Tibial nerve (tissue), 4 donors: ENCODE measurements at regions not wholly inside any gene's neighbourhood (a gene's known extent, or its start where the extent isn't known, plus 50 kb on each side); places are given as distances from the start of the nearest gene placed in this dataset.

Experiments
- EP300 ChIP-seq, 2 donors: sonication (generic); formaldehyde crosslinking; IDR thresholded peaks; one replicate each; pipeline ENCODE4 v1.6.1; 2017; ENCODE audit warnings: antibody characterized with exemption in 2 of 2, mild to moderate bottlenecking in 1 of 2
- POLR2A ChIP-seq, 2 donors: fragments of 450-650 bp; IDR thresholded peaks; one replicate each; pipeline ENCODE4 v1.6.1; 2017; ENCODE audit warnings: antibody characterized with exemption in 2 of 2, mild to moderate bottlenecking in 2 of 2, moderate library complexity in 2 of 2
- TF ChIP-seq, protein P1 (sequence below), 5 experiments: fragments of 200-600 bp in 3 of 5; fragments of 450-650 bp in 2 of 5; sonication (generic) in 3 of 5; IDR thresholded peaks; one replicate each; pipeline ENCODE4 v1.5.1; 2016 to 2019; ENCODE audit warnings: antibody characterized with exemption in 5 of 5, mild to moderate bottlenecking in 3 of 5, moderate library complexity in 2 of 5

DNA sequence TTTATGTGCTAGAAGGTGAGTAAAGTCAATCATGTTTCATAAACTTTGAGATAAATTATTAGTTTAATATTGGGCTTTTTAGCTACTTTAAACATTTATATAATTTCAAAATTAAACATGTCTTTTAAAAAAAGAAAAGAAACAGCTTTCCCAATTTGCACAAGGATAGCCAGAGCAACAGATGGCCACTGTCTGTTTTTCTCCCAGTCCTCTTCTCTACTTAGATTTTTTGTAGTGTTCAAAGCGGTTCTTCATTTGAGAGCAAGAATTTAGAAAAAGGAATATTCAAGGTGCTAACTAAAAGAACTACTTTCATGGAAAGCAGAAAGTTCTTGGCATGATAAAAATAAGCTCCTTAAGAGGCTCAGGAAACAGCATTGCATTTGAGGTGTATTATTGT, 128.3 kb upstream of the MIR17HG start:
- TF ChIP-seq EP300 (IDR thresholded peaks at IDR 0.05) (no peak), POLR2A (IDR thresholded peaks at IDR 0.05) (no peak)
- TF ChIP-seq, protein P1, sequence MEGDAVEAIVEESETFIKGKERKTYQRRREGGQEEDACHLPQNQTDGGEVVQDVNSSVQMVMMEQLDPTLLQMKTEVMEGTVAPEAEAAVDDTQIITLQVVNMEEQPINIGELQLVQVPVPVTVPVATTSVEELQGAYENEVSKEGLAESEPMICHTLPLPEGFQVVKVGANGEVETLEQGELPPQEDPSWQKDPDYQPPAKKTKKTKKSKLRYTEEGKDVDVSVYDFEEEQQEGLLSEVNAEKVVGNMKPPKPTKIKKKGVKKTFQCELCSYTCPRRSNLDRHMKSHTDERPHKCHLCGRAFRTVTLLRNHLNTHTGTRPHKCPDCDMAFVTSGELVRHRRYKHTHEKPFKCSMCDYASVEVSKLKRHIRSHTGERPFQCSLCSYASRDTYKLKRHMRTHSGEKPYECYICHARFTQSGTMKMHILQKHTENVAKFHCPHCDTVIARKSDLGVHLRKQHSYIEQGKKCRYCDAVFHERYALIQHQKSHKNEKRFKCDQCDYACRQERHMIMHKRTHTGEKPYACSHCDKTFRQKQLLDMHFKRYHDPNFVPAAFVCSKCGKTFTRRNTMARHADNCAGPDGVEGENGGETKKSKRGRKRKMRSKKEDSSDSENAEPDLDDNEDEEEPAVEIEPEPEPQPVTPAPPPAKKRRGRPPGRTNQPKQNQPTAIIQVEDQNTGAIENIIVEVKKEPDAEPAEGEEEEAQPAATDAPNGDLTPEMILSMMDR (IDR thresholded peaks at IDR 0.05), result no peak
